GM10266 (cell line): ENCODE measurements at regions not wholly inside any gene's neighbourhood (a gene's known extent, or its start where the extent isn't known, plus 50 kb on each side); places are given as distances from the start of the nearest gene placed in this dataset.
"Not testable (repeated sequence)": the region's sequence is repeated elsewhere in the genome, so short reads cannot be mapped to it uniquely, and the experiment has no call there.

ENCODE experiments used
- DNase-seq: peaks from one replicate; pipeline ENCODE4 v3.0.0; 2012; ENCODE audit errors: extremely low spot score
- CTCF ChIP-seq: IDR thresholded peaks from 2 replicates; pipeline ENCODE4 v1.5.1; 2012; ENCODE audit warnings: mild to moderate bottlenecking, low read depth; ENCODE audit not compliant: control insufficient read depth, insufficient read depth; ENCODE audit errors: missing control alignments

DNA sequence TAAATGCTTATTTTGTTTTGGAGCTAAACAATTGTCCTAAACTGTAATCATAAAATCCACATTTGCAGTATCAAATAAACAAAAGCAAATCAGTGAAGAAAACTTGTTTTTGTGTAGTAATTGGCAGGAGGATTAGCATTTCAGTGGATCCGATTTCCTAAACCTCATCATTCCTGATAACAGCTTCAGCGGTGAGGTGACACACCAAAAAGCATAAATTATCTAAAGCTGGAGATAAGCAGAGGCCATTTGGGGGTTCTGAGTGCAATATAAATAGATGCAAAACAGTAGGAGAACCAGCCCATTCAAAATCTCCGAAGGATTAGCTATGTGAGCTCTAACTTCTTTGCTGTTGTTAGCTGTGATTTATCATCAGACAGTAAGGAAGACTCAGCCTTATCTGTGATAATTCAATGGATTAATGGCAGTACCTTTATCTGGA is 235.8 kb downstream of the EPHA7 start:
- TF ChIP-seq CTCF = no peak
- DNase-seq = no peak

DNA sequence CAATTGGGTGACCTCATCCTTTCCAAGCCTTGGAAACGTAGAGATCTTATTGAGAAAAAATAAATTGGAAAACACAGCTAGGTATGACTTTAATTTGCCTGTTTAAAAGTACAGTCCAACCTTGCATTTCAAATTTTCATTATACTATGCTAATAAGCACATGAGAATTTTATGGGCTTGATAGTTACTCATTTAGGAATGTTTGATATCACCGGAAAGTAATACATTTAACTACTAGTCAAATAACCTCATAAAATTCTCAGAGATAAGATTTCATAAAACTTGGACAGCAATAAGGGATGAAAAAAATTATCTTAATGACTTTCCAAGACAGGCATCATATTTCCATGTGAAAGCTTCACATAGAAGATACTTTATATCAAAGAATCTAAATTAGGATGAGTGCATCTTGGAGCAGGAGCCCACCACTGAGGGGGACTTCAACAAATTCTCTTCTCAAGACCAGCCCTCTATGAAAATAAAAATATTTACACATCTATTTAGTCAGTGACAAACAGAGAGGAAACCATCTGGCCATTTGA is 236.3 kb downstream of the EPHA7 start:
- no peak for DNase-seq
- no peak for TF ChIP-seq CTCF

GRCh38 chr6:93177918-93178317 is 241.4 kb downstream of the EPHA7 start:
- DNase-seq = no peak
- TF ChIP-seq CTCF = no peak

DNA sequence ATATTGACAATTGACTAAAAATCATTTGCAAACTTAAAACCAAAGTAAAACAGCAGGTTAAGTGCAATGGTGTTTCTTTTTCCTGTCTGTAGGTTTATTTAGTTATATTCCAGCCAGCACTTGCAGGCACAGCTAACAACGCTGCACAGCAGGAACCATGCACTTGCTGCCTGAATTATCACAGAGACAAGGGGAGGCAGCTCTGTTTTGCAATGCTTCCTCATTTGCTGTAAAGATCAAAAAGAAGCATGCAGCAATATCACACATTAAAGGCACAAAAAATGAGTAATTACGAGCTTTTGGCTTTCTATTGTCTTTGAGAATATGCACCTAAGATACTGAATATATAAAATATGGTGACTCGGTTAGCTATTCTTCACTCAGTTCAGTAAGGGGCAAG is 241.9 kb downstream of the EPHA7 start:
- DNase-seq = no peak
- no peak for TF ChIP-seq CTCF

DNA sequence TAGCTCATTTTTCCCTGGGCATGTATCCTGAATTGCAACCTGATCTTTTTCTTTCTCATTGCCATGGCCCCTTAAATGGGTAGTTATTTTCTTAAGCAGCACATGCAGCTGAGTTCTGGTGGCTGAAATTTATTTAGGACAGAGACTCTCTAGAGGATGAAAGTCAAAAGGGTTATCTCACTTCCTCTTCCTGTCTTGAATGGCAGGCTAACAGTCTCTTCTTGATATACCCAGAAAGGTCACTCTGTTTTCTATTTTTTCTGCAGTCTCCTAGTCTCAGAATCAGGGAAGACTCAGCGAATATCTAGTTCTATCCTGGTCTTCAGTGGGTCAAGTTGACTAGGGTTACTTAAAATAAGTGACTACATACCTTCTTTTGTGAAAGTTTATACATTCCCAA is 243.3 kb downstream of the EPHA7 start:
- DNase-seq = peak; percentile 2
- no peak for TF ChIP-seq CTCF

GRCh38 chr6:93173573-93173972 is 245.8 kb downstream of the EPHA7 start:
- DNase-seq = not testable (repeated sequence)

DNA sequence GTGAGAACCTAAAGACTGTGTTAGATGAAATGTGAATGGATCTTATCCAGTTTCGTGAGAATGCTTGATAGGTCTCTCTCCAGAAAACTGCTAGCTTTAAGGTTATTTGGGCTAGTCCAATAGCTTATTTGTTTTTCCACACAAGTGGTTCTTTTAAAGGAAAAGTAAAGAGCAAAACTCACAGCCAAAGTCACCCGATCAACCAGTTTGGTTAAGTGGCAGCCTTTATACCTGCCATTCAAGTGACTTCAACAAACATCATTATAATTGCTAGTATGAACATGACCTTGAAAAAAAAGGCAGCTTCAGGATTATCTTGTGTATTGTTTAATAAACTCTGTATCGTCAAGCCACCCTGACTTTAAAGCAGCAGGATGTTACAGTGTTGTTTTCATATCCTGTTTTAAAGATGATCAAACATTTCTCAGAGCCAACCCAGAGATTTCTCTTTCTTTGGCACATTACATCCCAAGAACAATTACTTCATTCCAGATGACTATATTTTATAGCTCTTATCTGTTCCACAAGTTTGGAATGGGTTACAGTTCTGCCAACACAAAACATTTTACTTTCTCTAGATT is 253.4 kb downstream of the EPHA7 start:
- TF ChIP-seq CTCF = no peak
- DNase-seq = no peak

GRCh38 chr6:93164781-93165180 is 254.6 kb downstream of the EPHA7 start:
- TF ChIP-seq CTCF = no peak
- DNase-seq = no peak
